GM18519 (cell line): ENCODE measurements at regions not wholly inside any gene's neighbourhood (a gene's known extent, or its start where the extent isn't known, plus 50 kb on each side); places are given as distances from the start of the nearest gene placed in this dataset.

Experiments
- ATAC-seq: cut with Tn5 transposase; IDR thresholded peaks from one replicate; pipeline ENCODE4 v1.9.1; 2021; ENCODE audit warnings: mild to moderate bottlenecking, moderate library complexity; ENCODE audit not compliant: unreplicated experiment, low FRiP score

- ATAC-seq: no peak
These were observed 265.5 kb downstream of the DLL1 start for GRCh38 chr6:170025341-170025911.

- ATAC-seq: no peak
These were observed 265.9 kb downstream of the DLL1 start for GRCh38 chr6:170024940-170025339.

GRCh38 chr6:170023620-170024521 is 267.0 kb downstream of the DLL1 start:
- ATAC-seq: no peak

GRCh38 chr6:170022827-170023619 is 267.9 kb downstream of the DLL1 start:
- no peak for ATAC-seq

GRCh38 chr6:170022291-170022722 is 268.6 kb downstream of the DLL1 start:
- ATAC-seq: no peak

GRCh38 chr6:170021579-170021978 is 269.3 kb downstream of the DLL1 start:
- no peak for ATAC-seq

GRCh38 chr6:170019818-170020583 is 268.6 kb downstream of the ERMARD start:
- ATAC-seq: no peak

- no peak for ATAC-seq
These were observed 267.8 kb downstream of the ERMARD start for GRCh38 chr6:170018936-170019817.

- no peak for ATAC-seq
These were observed 267.1 kb downstream of the ERMARD start for GRCh38 chr6:170018422-170018935.

GRCh38 chr6:170017603-170018320 is 266.3 kb downstream of the ERMARD start:
- ATAC-seq: no peak

- ATAC-seq: no peak
These were observed 262.4 kb downstream of the ERMARD start for GRCh38 chr6:170013815-170014214.

- no peak for ATAC-seq
These were observed 260.6 kb downstream of the ERMARD start for GRCh38 chr6:170012037-170012330.

GRCh38 chr6:170011204-170012036 is 260.0 kb downstream of the ERMARD start:
- ATAC-seq: no peak

- ATAC-seq: no peak
These were observed 259.3 kb downstream of the ERMARD start for GRCh38 chr6:170010665-170011203.

GRCh38 chr6:170008294-170008785 is 256.9 kb downstream of the ERMARD start:
- no peak for ATAC-seq

- no peak for ATAC-seq
These were observed 256.3 kb downstream of the ERMARD start for GRCh38 chr6:170007468-170008293.
